Upper lobe of right lung (tissue), 1 donor: ENCODE measurements at regions not wholly inside any gene's neighbourhood (a gene's known extent, or its start where the extent isn't known, plus 50 kb on each side); places are given as distances from the start of the nearest gene placed in this dataset.

Experiments used
- ATAC-seq: fragments of 200-7000 bp; cut with Tn5 transposase; one replicate; pipeline ENCODE4 v1.9.1; 2020; ENCODE audit warnings: mild to moderate bottlenecking, moderate library complexity
- DNase-seq: peaks from one replicate; pipeline ENCODE4 v3.0.0-alpha.2; 2020
- H3K27ac ChIP-seq: fragments of 200-600 bp; one replicate; pipeline ENCODE4 v1.8.0; 2022
- H3K27me3 ChIP-seq: fragments of 200-600 bp; one replicate; pipeline ENCODE4 v1.8.0; 2022; ENCODE audit warnings: mild to moderate bottlenecking
- H3K36me3 ChIP-seq: fragments of 200-600 bp; one replicate; pipeline ENCODE4 v1.8.0; 2022
- H3K4me1 ChIP-seq: fragments of 200-600 bp; one replicate; pipeline ENCODE4 v1.8.0; 2022
- H3K4me3 ChIP-seq: fragments of 200-600 bp; one replicate; pipeline ENCODE4 v1.8.0; 2022; ENCODE audit warnings: mild to moderate bottlenecking
- H3K9me3 ChIP-seq: fragments of 200-600 bp; one replicate; pipeline ENCODE4 v1.8.0; 2022
- CTCF ChIP-seq: fragments of 200-600 bp; IDR thresholded peaks from one replicate; pipeline ENCODE4 v1.8.0; 2022; ENCODE audit warnings: antibody characterized with exemption
- intact Hi-C: fragments of 100-400 bp; cut with DNase I; formaldehyde crosslinking; loops from one replicate; pipeline ENCODE4 v1.11.0; 2022
- donor health status: DM: no; HTN: yes; CAD: no; lungs with severe emphysema.

- Histone ChIP-seq H3K9me3 (no peaks in the 10 kb centered on the region), H3K4me1 (peaks cover 19% of the 10 kb centered on the region), H3K36me3 (no peaks in the 10 kb centered on the region), H3K4me3 (no peak overlapping the region), H3K27me3 (no peaks in the 10 kb centered on the region), H3K27ac (no peak overlapping the region)
- DNase-seq, result peak; percentile 58
- intact Hi-C loops, result no loop called here
- no peak for TF ChIP-seq CTCF
- no peak for ATAC-seq
Observed at GRCh38 chr11:69417699-69418085, 63.8 kb upstream of the LINC01488 start.

- no peaks in the 10 kb centered on the region for H3K9me3 ChIP-seq
- TF ChIP-seq CTCF, result no peak
- H3K27me3 ChIP-seq, result no peaks in the 10 kb centered on the region
- DNase-seq (peak; percentile 40), ATAC-seq (no peak)
- H3K27ac ChIP-seq, result no peak overlapping the region
- intact Hi-C loops, result no loop called here
- H3K4me1 ChIP-seq, result peaks cover 19% of the 10 kb centered on the region
- no peak overlapping the region for H3K4me3 ChIP-seq
- H3K36me3 ChIP-seq, result no peaks in the 10 kb centered on the region
Observed at GRCh38 chr11:69418576-69419296, 62.7 kb upstream of the LINC01488 start.

DNA sequence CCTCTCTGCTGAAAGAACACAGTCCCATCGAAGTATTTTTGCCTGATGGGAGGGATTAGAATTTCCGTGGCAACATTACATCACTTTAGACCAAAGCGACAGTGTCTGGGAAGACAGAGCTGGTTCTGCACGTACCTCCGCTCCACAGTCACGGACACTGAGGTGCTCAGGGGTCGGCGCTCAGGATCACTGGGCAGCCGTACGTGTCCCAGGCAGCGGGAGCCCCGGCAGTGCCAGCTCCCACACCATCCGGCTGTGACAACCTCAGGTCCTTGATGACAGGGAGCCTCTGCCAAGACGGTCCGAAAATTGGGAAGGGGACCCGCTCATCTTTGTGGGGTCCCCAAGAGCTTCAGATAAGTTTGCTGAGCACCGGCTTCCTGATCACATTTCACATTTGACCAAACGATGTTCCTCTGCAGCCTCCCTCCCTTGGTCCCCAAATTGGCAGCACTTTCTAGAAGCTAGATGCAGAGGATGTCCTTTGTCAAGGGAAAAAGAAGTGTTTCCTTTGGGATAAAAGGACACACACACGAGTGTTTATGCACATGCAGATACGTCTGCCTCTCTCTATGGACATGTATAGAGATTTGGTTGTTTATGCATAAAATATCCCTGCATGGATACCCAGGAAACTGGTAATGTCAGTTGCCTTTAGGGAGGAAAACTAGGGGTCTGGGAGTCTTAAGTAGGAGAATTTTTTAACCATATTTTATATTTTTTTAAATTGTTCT is 61.6 kb upstream of the LINC01488 start:
- ATAC-seq (no peak), DNase-seq (peak; percentile 43)
- Histone ChIP-seq H3K4me1 (peaks cover 19% of the 10 kb centered on the region), H3K36me3 (no peaks in the 10 kb centered on the region), H3K9me3 (peaks cover 6% of the 10 kb centered on the region), H3K27ac (peak overlapping the region; percentile 65), H3K4me3 (no peak overlapping the region), H3K27me3 (no peaks in the 10 kb centered on the region)
- intact Hi-C loops, result no loop called here
- TF ChIP-seq CTCF, result no peak

DNA sequence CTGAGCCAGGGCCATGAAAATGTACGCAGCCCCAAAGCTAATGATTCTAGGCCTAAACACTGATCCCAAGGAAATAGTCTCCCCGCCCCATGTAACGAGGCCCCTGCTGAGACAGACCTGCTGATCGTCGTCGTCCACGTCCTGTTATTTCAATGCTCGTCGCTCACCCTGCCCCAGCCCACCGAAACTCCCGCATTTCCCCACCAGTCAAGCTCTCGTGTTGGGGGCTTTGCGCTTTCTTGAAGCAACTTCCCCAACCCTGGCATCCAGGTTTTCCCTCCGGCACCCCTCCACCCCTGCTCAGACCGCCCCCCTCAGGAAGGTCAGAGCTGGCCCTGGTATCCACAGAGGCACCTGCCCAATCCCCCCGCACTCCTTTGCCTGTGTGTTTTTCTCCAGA is 58.8 kb upstream of the LINC01488 start:
- Histone ChIP-seq H3K27me3 (no peaks in the 10 kb centered on the region), H3K36me3 (no peaks in the 10 kb centered on the region), H3K4me1 (peaks cover 10% of the 10 kb centered on the region), H3K27ac (no peak overlapping the region), H3K9me3 (peaks cover 9% of the 10 kb centered on the region), H3K4me3 (no peak overlapping the region)
- intact Hi-C loops, result no loop called here
- ATAC-seq (no peak), DNase-seq (peak; percentile 36)
- TF ChIP-seq CTCF, result no peak

DNA sequence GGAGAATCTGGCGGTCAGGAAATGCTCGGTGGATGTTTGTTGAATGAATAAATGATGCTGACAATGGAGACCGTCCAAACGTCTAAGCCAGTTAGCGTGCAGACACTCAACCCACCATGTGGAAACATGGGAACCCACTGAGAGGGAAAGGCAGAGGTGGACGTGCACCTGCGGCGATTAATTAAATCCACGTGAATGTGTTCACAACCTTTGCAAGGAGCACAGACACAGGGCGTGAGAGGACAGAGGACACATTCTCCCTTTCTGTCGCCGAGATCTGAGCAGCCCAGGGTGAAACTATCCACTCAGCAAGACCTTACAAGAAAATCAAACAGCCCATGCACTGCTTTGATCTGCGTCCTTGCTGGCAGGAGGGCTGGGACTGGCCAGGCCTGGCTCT is 58.3 kb upstream of the LINC01488 start:
- Histone ChIP-seq H3K4me1 (peaks cover 10% of the 10 kb centered on the region), H3K27me3 (no peaks in the 10 kb centered on the region), H3K27ac (no peak overlapping the region), H3K4me3 (no peak overlapping the region), H3K9me3 (peaks cover 9% of the 10 kb centered on the region), H3K36me3 (no peaks in the 10 kb centered on the region)
- ATAC-seq (no peak), DNase-seq (peak; percentile 43)
- no peak for TF ChIP-seq CTCF
- intact Hi-C loops, result no loop called here
